ENCODE measurements at regions not wholly inside any gene's neighbourhood (a gene's known extent, or its start where the extent isn't known, plus 50 kb on each side); places are given as distances from the start of the nearest gene placed in this dataset.

- TF ChIP-seq POLR2AphosphoS5 (IDR thresholded peaks at IDR 0.05; ENCODE audit: low read depth, low read length) (no peak), SIN3A (IDR thresholded peaks at IDR 0.05; ENCODE audit: borderline replicate concordance, insufficient read depth, low read length) (no peak), FOXP2 (optimal IDR thresholded peaks at IDR 0.05; ENCODE audit: borderline replicate concordance, extremely low read depth, extremely low read length, insufficient read depth) (no peak), TAF1 (IDR thresholded peaks at IDR 0.05; ENCODE audit: borderline replicate concordance, insufficient read depth, low read length) (no peak), REST (IDR thresholded peaks at IDR 0.05; ENCODE audit: insufficient read depth in 1 of 2, low read depth in 2 of 2, low read length in 2 of 2) (no peak)
These were observed 181.6 kb upstream of the FOXN3 start for GRCh38 chr14:89598548-89599186.

GRCh38 chr14:89592961-89593360 is 175.9 kb upstream of the FOXN3 start:
- TF ChIP-seq POLR2AphosphoS5 (IDR thresholded peaks at IDR 0.05; ENCODE audit: low read depth, low read length) = no peak
- TF ChIP-seq TAF1 (IDR thresholded peaks at IDR 0.05; ENCODE audit: borderline replicate concordance, insufficient read depth, low read length) = no peak
- no peak for TF ChIP-seq REST (IDR thresholded peaks at IDR 0.05; ENCODE audit: insufficient read depth in 1 of 2, low read depth in 2 of 2, low read length in 2 of 2)
- no peak for TF ChIP-seq FOXP2 (optimal IDR thresholded peaks at IDR 0.05; ENCODE audit: borderline replicate concordance, extremely low read depth, extremely low read length, insufficient read depth)
- no peak for TF ChIP-seq SIN3A (IDR thresholded peaks at IDR 0.05; ENCODE audit: borderline replicate concordance, insufficient read depth, low read length)

- TF ChIP-seq TAF1 (IDR thresholded peaks at IDR 0.05; ENCODE audit: borderline replicate concordance, insufficient read depth, low read length) (no peak), POLR2AphosphoS5 (IDR thresholded peaks at IDR 0.05; ENCODE audit: low read depth, low read length) (no peak), REST (IDR thresholded peaks at IDR 0.05; ENCODE audit: insufficient read depth in 1 of 2, low read depth in 2 of 2, low read length in 2 of 2) (no peak), FOXP2 (optimal IDR thresholded peaks at IDR 0.05; ENCODE audit: borderline replicate concordance, extremely low read depth, extremely low read length, insufficient read depth) (no peak), SIN3A (IDR thresholded peaks at IDR 0.05; ENCODE audit: borderline replicate concordance, insufficient read depth, low read length) (no peak)
These were observed 172.5 kb upstream of the FOXN3 start for GRCh38 chr14:89589400-89590118.

- TF ChIP-seq SIN3A (IDR thresholded peaks at IDR 0.05; ENCODE audit: borderline replicate concordance, insufficient read depth, low read length) (no peak), POLR2AphosphoS5 (IDR thresholded peaks at IDR 0.05; ENCODE audit: low read depth, low read length) (no peak), FOXP2 (optimal IDR thresholded peaks at IDR 0.05; ENCODE audit: borderline replicate concordance, extremely low read depth, extremely low read length, insufficient read depth) (no peak), REST (IDR thresholded peaks at IDR 0.05; ENCODE audit: insufficient read depth in 1 of 2, low read depth in 2 of 2, low read length in 2 of 2) (no peak), TAF1 (IDR thresholded peaks at IDR 0.05; ENCODE audit: borderline replicate concordance, insufficient read depth, low read length) (no peak)
These were observed 171.8 kb upstream of the FOXN3 start for GRCh38 chr14:89588840-89589296.
